SK-N-SH (cell line): ENCODE measurements at regions not wholly inside any gene's neighbourhood (a gene's known extent, or its start where the extent isn't known, plus 50 kb on each side); places are given as distances from the start of the nearest gene placed in this dataset.

Experiments used
- CTCF ChIP-seq: fragments of 200-600 bp; sonication (generic); IDR thresholded peaks from 2 replicates; pipeline ENCODE4 v1.6.1; 2017; ENCODE audit warnings: antibody characterized with exemption, mild to moderate bottlenecking, moderate library complexity
- GABPA ChIP-seq: IDR thresholded peaks from 2 replicates; pipeline ENCODE4 v1.4.0; 2012; ENCODE audit warnings: low read depth, mild to moderate bottlenecking
- NFIC ChIP-seq: IDR thresholded peaks from 2 replicates; pipeline ENCODE4 v1.4.0; 2012; ENCODE audit warnings: borderline replicate concordance
- POLR2AphosphoS5 ChIP-seq: IDR thresholded peaks from 2 replicates; pipeline ENCODE4 v1.6.1; 2012; ENCODE audit warnings: low read depth, low read length
- RAD21 ChIP-seq: IDR thresholded peaks from 2 replicates; pipeline ENCODE4 v1.6.1; 2012; ENCODE audit warnings: mild to moderate bottlenecking, low read length
- REST ChIP-seq: IDR thresholded peaks from 2 replicates; pipeline ENCODE4 v1.6.1; 2012; ENCODE audit warnings: mild to moderate bottlenecking, low read depth, low read length, moderate library complexity
- SIN3A ChIP-seq: IDR thresholded peaks from 2 replicates; pipeline ENCODE4 v1.6.1; 2012; ENCODE audit warnings: low read depth, mild to moderate bottlenecking, low read length, moderate library complexity, borderline replicate concordance
- TAF1 ChIP-seq: IDR thresholded peaks from 2 replicates; pipeline ENCODE4 v1.6.1; 2012; ENCODE audit warnings: low read depth, mild to moderate bottlenecking, low read length, moderate library complexity, borderline replicate concordance
- TEAD4 ChIP-seq: IDR thresholded peaks from 2 replicates; pipeline ENCODE4 v1.4.0; 2012; ENCODE audit warnings: mild to moderate bottlenecking, borderline replicate concordance; ENCODE audit not compliant: insufficient read depth
- YY1 ChIP-seq: IDR thresholded peaks from 2 replicates; pipeline ENCODE4 v1.4.0; 2012; ENCODE audit warnings: low read depth, mild to moderate bottlenecking

- TF ChIP-seq CTCF, result no peak
- no peak for TF ChIP-seq SIN3A
- TF ChIP-seq YY1, result no peak
- no peak for TF ChIP-seq REST
- no peak for TF ChIP-seq TEAD4
- no peak for TF ChIP-seq POLR2AphosphoS5
- TF ChIP-seq RAD21, result no peak
- TF ChIP-seq TAF1, result no peak
- no peak for TF ChIP-seq NFIC
- no peak for TF ChIP-seq GABPA
These were observed 149.7 kb downstream of the FGF18 start for GRCh38 chr5:171569065-171569712.
